ENCODE measurements at regions not wholly inside any gene's neighbourhood (a gene's known extent, or its start where the extent isn't known, plus 50 kb on each side); places are given as distances from the start of the nearest gene placed in this dataset.

- H3K9me3 ChIP-seq = no peaks in the 10 kb centered on the region
- H3K27ac ChIP-seq = no peak overlapping the region
- TF ChIP-seq CTCF (IDR thresholded peaks at IDR 0.05) = no peak
- H3K4me1 ChIP-seq = peaks cover 0 to 6% of the 10 kb centered on the region in 2 donors
- no peak for DNase-seq (ENCODE audit: low spot score)
- H3K27me3 ChIP-seq = no peaks in the 10 kb centered on the region
- H3K4me3 ChIP-seq = no peak overlapping the region
- no peaks in the 10 kb centered on the region for H3K36me3 ChIP-seq
Measured at GRCh38 chr6:44036699-44037101, 90.6 kb downstream of the MRPL14 start.

- H3K4me3 ChIP-seq = no peak overlapping the region
- H3K27me3 ChIP-seq = no peaks in the 10 kb centered on the region
- H3K9me3 ChIP-seq = no peaks in the 10 kb centered on the region
- H3K27ac ChIP-seq = no peak overlapping the region
- no peak for DNase-seq (ENCODE audit: low spot score)
- no peak for TF ChIP-seq CTCF (IDR thresholded peaks at IDR 0.05)
- H3K4me1 ChIP-seq = peaks cover 0 to 1% of the 10 kb centered on the region in 2 donors
- H3K36me3 ChIP-seq = no peaks in the 10 kb centered on the region
Measured at GRCh38 chr6:44036196-44036595, 91.1 kb downstream of the MRPL14 start.

GRCh38 chr6:44035621-44036020 is 91.6 kb downstream of the MRPL14 start:
- TF ChIP-seq CTCF (IDR thresholded peaks at IDR 0.05) = no peak
- no peak overlapping the region for H3K4me3 ChIP-seq
- H3K36me3 ChIP-seq = no peaks in the 10 kb centered on the region
- no peaks in the 10 kb centered on the region for H3K9me3 ChIP-seq
- no peak overlapping the region for H3K27ac ChIP-seq
- no peak for DNase-seq (ENCODE audit: low spot score)
- no peaks in the 10 kb centered on the region for H3K27me3 ChIP-seq
- no peaks in the 10 kb centered on the region for H3K4me1 ChIP-seq

- no peaks in the 10 kb centered on the region for H3K9me3 ChIP-seq
- H3K27ac ChIP-seq = no peak overlapping the region
- TF ChIP-seq CTCF (IDR thresholded peaks at IDR 0.05) = no peak
- no peaks in the 10 kb centered on the region for H3K4me1 ChIP-seq
- H3K27me3 ChIP-seq = no peaks in the 10 kb centered on the region
- no peaks in the 10 kb centered on the region for H3K36me3 ChIP-seq
- no peak for DNase-seq (ENCODE audit: low spot score)
- no peak overlapping the region for H3K4me3 ChIP-seq
Measured at GRCh38 chr6:44034931-44035345, 92.3 kb downstream of the MRPL14 start.

- no peak overlapping the region for H3K27ac ChIP-seq
- H3K27me3 ChIP-seq = no peaks in the 10 kb centered on the region
- DNase-seq (ENCODE audit: low spot score) = no peak
- H3K36me3 ChIP-seq = no peaks in the 10 kb centered on the region
- TF ChIP-seq CTCF (IDR thresholded peaks at IDR 0.05) = no peak
- no peaks in the 10 kb centered on the region for H3K4me1 ChIP-seq
- H3K9me3 ChIP-seq = no peaks in the 10 kb centered on the region
- no peak overlapping the region for H3K4me3 ChIP-seq
Measured at GRCh38 chr6:44034391-44034861, 92.8 kb downstream of the MRPL14 start.

GRCh38 chr6:44030812-44031454 is 96.3 kb downstream of the MRPL14 start:
- Histone ChIP-seq H3K27me3 (no peaks in the 10 kb centered on the region), H3K4me1 (peaks cover 0 to 4% of the 10 kb centered on the region in 2 donors), H3K36me3 (no peaks in the 10 kb centered on the region), H3K9me3 (no peaks in the 10 kb centered on the region), H3K4me3 (no peak overlapping the region), H3K27ac (no peak overlapping the region)
- no peak for TF ChIP-seq CTCF (IDR thresholded peaks at IDR 0.05)
- DNase-seq (ENCODE audit: low spot score) = no peak
